ENCODE measurements at regions not wholly inside any gene's neighbourhood (a gene's known extent, or its start where the extent isn't known, plus 50 kb on each side); places are given as distances from the start of the nearest gene placed in this dataset.

DNA sequence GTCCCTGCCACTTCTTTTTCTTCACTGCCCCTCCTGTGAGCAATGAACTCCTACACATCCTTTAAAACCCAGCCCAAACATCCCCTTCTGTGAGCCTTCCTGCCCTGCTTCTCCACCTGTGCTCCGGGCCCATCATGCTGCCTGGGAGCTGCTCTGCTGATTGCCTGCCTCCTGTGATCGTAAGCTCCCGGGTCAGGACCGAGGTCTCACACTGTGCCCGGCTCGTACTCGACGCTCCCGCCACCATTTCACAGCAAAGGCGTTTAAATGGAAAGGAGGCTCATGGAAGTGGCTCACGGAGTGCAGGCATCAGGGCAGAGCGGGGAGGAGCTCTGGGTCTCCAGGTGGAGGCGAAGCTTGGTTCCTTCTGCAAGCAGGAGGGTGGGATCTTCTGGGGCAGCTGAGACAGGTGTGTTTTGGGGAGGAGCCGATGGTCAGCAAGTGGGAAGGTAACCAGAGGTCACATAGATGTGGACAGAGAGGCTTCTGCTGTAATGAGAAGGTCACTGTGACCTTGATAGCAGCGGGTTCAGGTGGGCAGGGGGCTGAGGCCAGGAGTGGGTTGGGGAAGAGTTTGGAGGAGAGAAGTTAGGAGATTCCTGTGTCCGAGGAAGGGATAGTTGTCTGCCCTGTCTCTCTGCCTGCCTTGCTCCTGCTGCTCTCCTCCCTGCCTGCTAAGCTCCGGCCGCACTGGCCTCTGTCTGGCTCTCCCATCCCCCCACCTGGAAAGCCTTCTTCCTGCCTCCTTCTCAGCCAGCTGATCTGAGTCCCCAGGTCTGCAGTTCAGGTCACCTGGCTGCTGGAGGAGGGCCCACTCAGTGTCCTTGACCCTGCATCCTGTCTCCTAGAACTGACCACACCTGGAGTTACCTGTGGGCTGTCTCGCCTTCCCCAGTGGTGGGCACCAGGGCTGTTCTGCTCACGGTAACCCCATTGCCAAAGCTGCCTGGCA, 52.7 kb upstream of the FRMD1 start:
- TF ChIP-seq, protein P1, sequence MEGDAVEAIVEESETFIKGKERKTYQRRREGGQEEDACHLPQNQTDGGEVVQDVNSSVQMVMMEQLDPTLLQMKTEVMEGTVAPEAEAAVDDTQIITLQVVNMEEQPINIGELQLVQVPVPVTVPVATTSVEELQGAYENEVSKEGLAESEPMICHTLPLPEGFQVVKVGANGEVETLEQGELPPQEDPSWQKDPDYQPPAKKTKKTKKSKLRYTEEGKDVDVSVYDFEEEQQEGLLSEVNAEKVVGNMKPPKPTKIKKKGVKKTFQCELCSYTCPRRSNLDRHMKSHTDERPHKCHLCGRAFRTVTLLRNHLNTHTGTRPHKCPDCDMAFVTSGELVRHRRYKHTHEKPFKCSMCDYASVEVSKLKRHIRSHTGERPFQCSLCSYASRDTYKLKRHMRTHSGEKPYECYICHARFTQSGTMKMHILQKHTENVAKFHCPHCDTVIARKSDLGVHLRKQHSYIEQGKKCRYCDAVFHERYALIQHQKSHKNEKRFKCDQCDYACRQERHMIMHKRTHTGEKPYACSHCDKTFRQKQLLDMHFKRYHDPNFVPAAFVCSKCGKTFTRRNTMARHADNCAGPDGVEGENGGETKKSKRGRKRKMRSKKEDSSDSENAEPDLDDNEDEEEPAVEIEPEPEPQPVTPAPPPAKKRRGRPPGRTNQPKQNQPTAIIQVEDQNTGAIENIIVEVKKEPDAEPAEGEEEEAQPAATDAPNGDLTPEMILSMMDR (conservative IDR thresholded peaks at IDR 0.05; ENCODE audit: low read length), result no peak
- no peak for TF ChIP-seq EZH2phosphoT487 (IDR thresholded peaks at IDR 0.05; ENCODE audit: borderline replicate concordance, low read depth, low read length)
